ENCODE measurements at regions not wholly inside any gene's neighbourhood (a gene's known extent, or its start where the extent isn't known, plus 50 kb on each side); places are given as distances from the start of the nearest gene placed in this dataset.

DNA sequence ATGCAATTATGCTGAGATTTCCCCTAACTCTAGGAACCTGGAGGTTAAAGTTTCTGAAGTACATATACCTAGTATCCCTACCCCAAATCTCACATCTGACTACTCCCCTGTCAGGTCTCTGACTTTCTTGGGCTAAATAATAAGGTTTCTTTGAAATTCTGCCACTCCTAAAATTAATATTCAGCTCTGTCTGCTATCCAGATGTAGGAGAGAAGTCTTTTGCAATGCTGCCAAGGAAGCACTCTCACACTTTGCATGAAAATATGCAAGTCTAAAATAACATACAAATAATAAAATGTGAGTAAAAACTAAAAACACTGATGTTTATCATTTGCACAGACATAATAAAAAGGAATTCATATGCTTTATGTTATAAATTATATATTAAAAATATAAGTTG is 196.9 kb upstream of the LRFN5 start:
- no peaks in the 10 kb centered on the region for H3K4me1 ChIP-seq (ENCODE audit: low read depth)
- H3K36me3 ChIP-seq (ENCODE audit: low read depth): no peaks in the 10 kb centered on the region
- H3K4me3 ChIP-seq: no peak overlapping the region
- TF ChIP-seq, protein P1, sequence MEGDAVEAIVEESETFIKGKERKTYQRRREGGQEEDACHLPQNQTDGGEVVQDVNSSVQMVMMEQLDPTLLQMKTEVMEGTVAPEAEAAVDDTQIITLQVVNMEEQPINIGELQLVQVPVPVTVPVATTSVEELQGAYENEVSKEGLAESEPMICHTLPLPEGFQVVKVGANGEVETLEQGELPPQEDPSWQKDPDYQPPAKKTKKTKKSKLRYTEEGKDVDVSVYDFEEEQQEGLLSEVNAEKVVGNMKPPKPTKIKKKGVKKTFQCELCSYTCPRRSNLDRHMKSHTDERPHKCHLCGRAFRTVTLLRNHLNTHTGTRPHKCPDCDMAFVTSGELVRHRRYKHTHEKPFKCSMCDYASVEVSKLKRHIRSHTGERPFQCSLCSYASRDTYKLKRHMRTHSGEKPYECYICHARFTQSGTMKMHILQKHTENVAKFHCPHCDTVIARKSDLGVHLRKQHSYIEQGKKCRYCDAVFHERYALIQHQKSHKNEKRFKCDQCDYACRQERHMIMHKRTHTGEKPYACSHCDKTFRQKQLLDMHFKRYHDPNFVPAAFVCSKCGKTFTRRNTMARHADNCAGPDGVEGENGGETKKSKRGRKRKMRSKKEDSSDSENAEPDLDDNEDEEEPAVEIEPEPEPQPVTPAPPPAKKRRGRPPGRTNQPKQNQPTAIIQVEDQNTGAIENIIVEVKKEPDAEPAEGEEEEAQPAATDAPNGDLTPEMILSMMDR (IDR thresholded peaks at IDR 0.05): no peak
- H3K9me3 ChIP-seq: peaks cover 11% of the 10 kb centered on the region
- DNase-seq (no peak), ATAC-seq (no peak)
- intact Hi-C loops (cut with DNase I, micrococcal nuclease): no loop called here

DNA sequence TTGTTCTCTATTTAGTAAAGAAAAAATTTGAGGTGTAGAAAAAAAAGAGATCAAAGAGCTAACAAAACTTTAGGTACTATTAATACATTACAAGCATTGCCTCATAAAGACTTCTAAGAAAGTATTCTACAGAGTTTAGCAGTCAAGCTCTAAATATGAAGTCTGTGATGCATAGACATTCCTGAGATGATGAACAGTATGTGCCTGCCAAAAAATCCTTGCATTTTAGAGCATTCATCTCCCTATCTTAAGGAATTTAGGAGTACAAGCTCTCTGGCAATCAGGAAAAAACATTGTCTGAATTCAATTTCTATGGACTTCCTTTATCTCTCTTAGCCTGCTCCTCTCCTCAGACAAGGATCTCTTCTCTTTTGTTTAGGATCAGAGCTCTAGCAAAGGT is 202.6 kb upstream of the LRFN5 start:
- DNase-seq (no peak), ATAC-seq (no peak)
- H3K36me3 ChIP-seq (ENCODE audit: low read depth): no peaks in the 10 kb centered on the region
- TF ChIP-seq, protein P1 (IDR thresholded peaks at IDR 0.05): no peak
- H3K4me1 ChIP-seq (ENCODE audit: low read depth): no peaks in the 10 kb centered on the region
- intact Hi-C loops (cut with DNase I, micrococcal nuclease): no loop called here
- no peak overlapping the region for H3K4me3 ChIP-seq
- peaks cover 15% of the 10 kb centered on the region for H3K9me3 ChIP-seq

- Histone ChIP-seq H3K9me3 (peaks cover 20% of the 10 kb centered on the region), H3K4me3 (no peak overlapping the region), H3K4me1 (ENCODE audit: low read depth) (no peaks in the 10 kb centered on the region), H3K36me3 (ENCODE audit: low read depth) (no peaks in the 10 kb centered on the region)
- TF ChIP-seq, protein P1 (IDR thresholded peaks at IDR 0.05): no peak
- intact Hi-C loops (cut with DNase I, micrococcal nuclease): no loop called here
- DNase-seq (no peak), ATAC-seq (no peak)
Measured at GRCh38 chr14:41403360-41403759, 203.3 kb upstream of the LRFN5 start.

DNA sequence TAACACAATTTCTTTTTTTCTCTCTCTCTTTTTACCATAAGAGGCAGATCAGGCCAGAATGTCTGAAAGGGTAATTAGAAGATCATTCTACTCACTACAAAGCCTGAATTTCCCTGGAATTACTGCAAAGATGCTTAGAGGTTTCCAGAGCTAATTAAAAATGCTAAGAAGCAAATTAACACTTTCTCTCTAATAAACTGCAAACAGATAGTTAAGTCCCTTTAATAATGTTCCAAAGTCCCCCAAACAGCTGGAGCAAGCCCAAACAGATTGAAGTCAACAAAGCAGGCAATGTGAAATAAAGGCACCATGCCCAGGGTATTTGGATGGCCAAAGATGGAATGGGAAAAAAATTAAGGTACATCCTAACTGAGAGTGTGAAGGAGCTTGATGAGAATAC is 208.8 kb upstream of the LRFN5 start:
- DNase-seq (no peak), ATAC-seq (no peak)
- TF ChIP-seq, protein P1 (IDR thresholded peaks at IDR 0.05): no peak
- Histone ChIP-seq H3K9me3 (peaks cover 27% of the 10 kb centered on the region), H3K36me3 (ENCODE audit: low read depth) (no peaks in the 10 kb centered on the region), H3K4me1 (ENCODE audit: low read depth) (no peaks in the 10 kb centered on the region), H3K4me3 (no peak overlapping the region)
- intact Hi-C loops (cut with DNase I, micrococcal nuclease): no loop called here

GRCh38 chr14:41393512-41393911 is 213.2 kb upstream of the LRFN5 start:
- H3K4me1 ChIP-seq (ENCODE audit: low read depth): no peaks in the 10 kb centered on the region
- intact Hi-C loops (cut with DNase I, micrococcal nuclease): no loop called here

More at GRCh38 chr14:41393512-41393911, 213.2 kb upstream of the LRFN5 start:
- DNase-seq (no peak), ATAC-seq (no peak)
- TF ChIP-seq, protein P1 (IDR thresholded peaks at IDR 0.05): no peak
- Histone ChIP-seq H3K4me3 (no peak overlapping the region), H3K36me3 (ENCODE audit: low read depth) (no peaks in the 10 kb centered on the region), H3K9me3 (peaks cover 18% of the 10 kb centered on the region)
